ENCODE measurements at regions not wholly inside any gene's neighbourhood (a gene's known extent, or its start where the extent isn't known, plus 50 kb on each side); places are given as distances from the start of the nearest gene placed in this dataset.

GRCh38 chr5:35371951-35372426 is 141.7 kb upstream of the PRLR start:
- Mint-ChIP-seq H3K27ac (no peak overlapping the region), H3K4me3 (no peak overlapping the region), H3K36me3 (ENCODE audit: low read depth) (no peaks in the 10 kb centered on the region), H3K27me3 (peaks cover 8% of the 10 kb centered on the region), H3K4me1 (no peaks in the 10 kb centered on the region), H3K9me3 (no peaks in the 10 kb centered on the region)
- no peak for DNase-seq
- no peak for ATAC-seq

GRCh38 chr5:35370871-35371270 is 140.6 kb upstream of the PRLR start:
- DNase-seq (no peak), ATAC-seq (no peak)
- no peak overlapping the region for H3K27ac Mint-ChIP-seq
- no peaks in the 10 kb centered on the region for H3K9me3 Mint-ChIP-seq
- H3K4me1 Mint-ChIP-seq, result no peaks in the 10 kb centered on the region
- H3K4me3 Mint-ChIP-seq, result no peak overlapping the region
- H3K36me3 Mint-ChIP-seq (ENCODE audit: low read depth), result no peaks in the 10 kb centered on the region
- H3K27me3 Mint-ChIP-seq, result peaks cover 4% of the 10 kb centered on the region

GRCh38 chr5:35369965-35370790 is 139.9 kb upstream of the PRLR start:
- Mint-ChIP-seq H3K27ac (no peak overlapping the region), H3K9me3 (no peaks in the 10 kb centered on the region), H3K27me3 (peaks cover 4% of the 10 kb centered on the region), H3K4me1 (no peaks in the 10 kb centered on the region), H3K4me3 (no peak overlapping the region), H3K36me3 (ENCODE audit: low read depth) (no peaks in the 10 kb centered on the region)
- DNase-seq, result no peak
- ATAC-seq, result no peak

GRCh38 chr5:35367526-35367925 is 137.2 kb upstream of the PRLR start:
- DNase-seq, result no peak
- ATAC-seq, result no peak
- Mint-ChIP-seq H3K9me3 (no peaks in the 10 kb centered on the region), H3K27me3 (peaks cover 4% of the 10 kb centered on the region), H3K27ac (no peak overlapping the region), H3K36me3 (ENCODE audit: low read depth) (no peaks in the 10 kb centered on the region), H3K4me1 (no peaks in the 10 kb centered on the region), H3K4me3 (no peak overlapping the region)

GRCh38 chr5:35365758-35366157 is 135.5 kb upstream of the PRLR start:
- DNase-seq (no peak), ATAC-seq (no peak)
- H3K9me3 Mint-ChIP-seq, result no peaks in the 10 kb centered on the region
- H3K4me1 Mint-ChIP-seq, result no peaks in the 10 kb centered on the region
- H3K36me3 Mint-ChIP-seq (ENCODE audit: low read depth), result no peaks in the 10 kb centered on the region
- no peak overlapping the region for H3K27ac Mint-ChIP-seq
- no peak overlapping the region for H3K4me3 Mint-ChIP-seq
- H3K27me3 Mint-ChIP-seq, result peaks cover 4% of the 10 kb centered on the region

GRCh38 chr5:35364350-35364749 is 134.1 kb upstream of the PRLR start:
- H3K9me3 Mint-ChIP-seq, result no peaks in the 10 kb centered on the region
- H3K36me3 Mint-ChIP-seq (ENCODE audit: low read depth), result no peaks in the 10 kb centered on the region
- H3K27ac Mint-ChIP-seq, result no peak overlapping the region
- H3K4me1 Mint-ChIP-seq, result no peaks in the 10 kb centered on the region
- DNase-seq (no peak), ATAC-seq (no peak)
- H3K4me3 Mint-ChIP-seq, result no peak overlapping the region
- H3K27me3 Mint-ChIP-seq, result peaks cover 2% of the 10 kb centered on the region

GRCh38 chr5:35363387-35363965 is 133.2 kb upstream of the PRLR start:
- H3K36me3 Mint-ChIP-seq (ENCODE audit: low read depth), result no peaks in the 10 kb centered on the region
- no peaks in the 10 kb centered on the region for H3K9me3 Mint-ChIP-seq
- H3K27me3 Mint-ChIP-seq, result peaks cover 2% of the 10 kb centered on the region
- DNase-seq, result no peak
- ATAC-seq, result no peak
- H3K27ac Mint-ChIP-seq, result no peak overlapping the region
- H3K4me3 Mint-ChIP-seq, result no peak overlapping the region
- no peaks in the 10 kb centered on the region for H3K4me1 Mint-ChIP-seq

- no peak for ATAC-seq
- Mint-ChIP-seq H3K4me3 (no peak overlapping the region), H3K4me1 (no peaks in the 10 kb centered on the region), H3K36me3 (ENCODE audit: low read depth) (no peaks in the 10 kb centered on the region), H3K27me3 (no peaks in the 10 kb centered on the region), H3K9me3 (no peaks in the 10 kb centered on the region), H3K27ac (no peak overlapping the region)
- no peak for DNase-seq
Measured at GRCh38 chr5:35362772-35363171, 132.5 kb upstream of the PRLR start.

- peaks cover 3% of the 10 kb centered on the region for H3K9me3 Mint-ChIP-seq
- H3K27me3 Mint-ChIP-seq, result peaks cover 2% of the 10 kb centered on the region
- DNase-seq (no peak), ATAC-seq (peak; percentile 54)
- no peaks in the 10 kb centered on the region for H3K4me1 Mint-ChIP-seq
- H3K36me3 Mint-ChIP-seq (ENCODE audit: low read depth), result no peaks in the 10 kb centered on the region
- no peak overlapping the region for H3K4me3 Mint-ChIP-seq
- H3K27ac Mint-ChIP-seq, result no peak overlapping the region
Measured at GRCh38 chr5:35360671-35361070, 130.4 kb upstream of the PRLR start.

GRCh38 chr5:35359859-35360258 is 129.6 kb upstream of the PRLR start:
- no peak for DNase-seq
- Mint-ChIP-seq H3K4me1 (no peaks in the 10 kb centered on the region), H3K4me3 (no peak overlapping the region), H3K27me3 (peaks cover 2% of the 10 kb centered on the region), H3K27ac (no peak overlapping the region), H3K36me3 (ENCODE audit: low read depth) (no peaks in the 10 kb centered on the region), H3K9me3 (peaks cover 3% of the 10 kb centered on the region)
- no peak for ATAC-seq

GRCh38 chr5:35357973-35358372 is 127.7 kb upstream of the PRLR start:
- no peak for DNase-seq
- Mint-ChIP-seq H3K4me3 (no peak overlapping the region), H3K27ac (no peak overlapping the region), H3K4me1 (no peaks in the 10 kb centered on the region), H3K9me3 (peaks cover 5% of the 10 kb centered on the region), H3K27me3 (peaks cover 2% of the 10 kb centered on the region), H3K36me3 (ENCODE audit: low read depth) (no peaks in the 10 kb centered on the region)
- no peak for ATAC-seq

GRCh38 chr5:35356725-35357124 is 126.4 kb upstream of the PRLR start:
- DNase-seq (no peak), ATAC-seq (no peak)
- Mint-ChIP-seq H3K36me3 (ENCODE audit: low read depth) (no peaks in the 10 kb centered on the region), H3K4me1 (no peaks in the 10 kb centered on the region), H3K27me3 (peaks cover 2% of the 10 kb centered on the region), H3K4me3 (no peak overlapping the region), H3K27ac (no peak overlapping the region), H3K9me3 (peaks cover 18% of the 10 kb centered on the region)

GRCh38 chr5:35354751-35355150 is 124.5 kb upstream of the PRLR start:
- Mint-ChIP-seq H3K4me3 (no peak overlapping the region), H3K9me3 (peaks cover 33% of the 10 kb centered on the region), H3K27me3 (peaks cover 2% of the 10 kb centered on the region), H3K4me1 (no peaks in the 10 kb centered on the region), H3K27ac (no peak overlapping the region), H3K36me3 (ENCODE audit: low read depth) (peaks cover 1% of the 10 kb centered on the region)
- ATAC-seq (no peak), DNase-seq (no peak)

- H3K4me1 Mint-ChIP-seq, result no peaks in the 10 kb centered on the region
- ATAC-seq, result no peak
- no peak overlapping the region for H3K27ac Mint-ChIP-seq
- DNase-seq, result no peak
- peaks cover 12% of the 10 kb centered on the region for H3K9me3 Mint-ChIP-seq
- no peak overlapping the region for H3K4me3 Mint-ChIP-seq
- H3K27me3 Mint-ChIP-seq, result peaks cover 2% of the 10 kb centered on the region
- no peaks in the 10 kb centered on the region for H3K36me3 Mint-ChIP-seq (ENCODE audit: low read depth)
Measured at GRCh38 chr5:35345222-35345621, 114.9 kb upstream of the PRLR start.

- no peak overlapping the region for H3K4me3 Mint-ChIP-seq
- peaks cover 4% of the 10 kb centered on the region for H3K27me3 Mint-ChIP-seq
- H3K36me3 Mint-ChIP-seq (ENCODE audit: low read depth), result no peaks in the 10 kb centered on the region
- peaks cover 7% of the 10 kb centered on the region for H3K9me3 Mint-ChIP-seq
- no peak for DNase-seq
- H3K27ac Mint-ChIP-seq, result no peak overlapping the region
- H3K4me1 Mint-ChIP-seq, result no peaks in the 10 kb centered on the region
- no peak for ATAC-seq
Measured at GRCh38 chr5:35342664-35343063, 112.4 kb upstream of the PRLR start.

Measured in activated naive CD8-positive, alpha-beta T cell treated with anti-CD3 and anti-CD28 coated beads, Interleukin-2, amount 50 U/mL, for 24 hours (primary cell).